ENCODE measurements at regions not wholly inside any gene's neighbourhood (a gene's known extent, or its start where the extent isn't known, plus 50 kb on each side); places are given as distances from the start of the nearest gene placed in this dataset.

GRCh38 chr5:147156012-147156411, 78.8 kb upstream of the STK32A start:
- H4K20me1 ChIP-seq (ENCODE audit: insufficient read depth, poor library complexity, severe bottlenecking), result no peaks in the 10 kb centered on the region

GRCh38 chr5:147160902-147161700, 73.7 kb upstream of the STK32A start:
- Histone ChIP-seq H3K9me3 (ENCODE audit: low read depth) (no peaks in the 10 kb centered on the region), H3K4me2 (no peak overlapping the region), H3K4me1 (ENCODE audit: insufficient read depth) (no peaks in the 10 kb centered on the region), H4K20me1 (ENCODE audit: insufficient read depth, poor library complexity, severe bottlenecking) (no peaks in the 10 kb centered on the region), H3K4me3 (no peak overlapping the region), H3K27ac (no peak overlapping the region), H3K27me3 (no peaks in the 10 kb centered on the region), H3K36me3 (replicated peaks; ENCODE audit: insufficient read depth, low read depth) (no peaks in the 10 kb centered on the region), H3K79me2 (no peaks in the 10 kb centered on the region), H3K9me2 (replicated peaks; ENCODE audit: insufficient read depth) (no peaks in the 10 kb centered on the region), H2AFZ (no peak overlapping the region)
- DNase-seq (ENCODE audit: low spot score), result no peak
- WGBS (ENCODE audit: low lambda C conversion rate, missing lambda C conversion rate), result 88% methylated on average over 3 of the region's 3 CpGs
- TF ChIP-seq EZH2 (IDR thresholded peaks at IDR 0.05; ENCODE audit: borderline replicate concordance) (no peak), EZH2phosphoT487 (IDR thresholded peaks at IDR 0.05; ENCODE audit: low read depth, severe bottlenecking, unreplicated experiment) (no peak)
- TF ChIP-seq, protein P1, sequence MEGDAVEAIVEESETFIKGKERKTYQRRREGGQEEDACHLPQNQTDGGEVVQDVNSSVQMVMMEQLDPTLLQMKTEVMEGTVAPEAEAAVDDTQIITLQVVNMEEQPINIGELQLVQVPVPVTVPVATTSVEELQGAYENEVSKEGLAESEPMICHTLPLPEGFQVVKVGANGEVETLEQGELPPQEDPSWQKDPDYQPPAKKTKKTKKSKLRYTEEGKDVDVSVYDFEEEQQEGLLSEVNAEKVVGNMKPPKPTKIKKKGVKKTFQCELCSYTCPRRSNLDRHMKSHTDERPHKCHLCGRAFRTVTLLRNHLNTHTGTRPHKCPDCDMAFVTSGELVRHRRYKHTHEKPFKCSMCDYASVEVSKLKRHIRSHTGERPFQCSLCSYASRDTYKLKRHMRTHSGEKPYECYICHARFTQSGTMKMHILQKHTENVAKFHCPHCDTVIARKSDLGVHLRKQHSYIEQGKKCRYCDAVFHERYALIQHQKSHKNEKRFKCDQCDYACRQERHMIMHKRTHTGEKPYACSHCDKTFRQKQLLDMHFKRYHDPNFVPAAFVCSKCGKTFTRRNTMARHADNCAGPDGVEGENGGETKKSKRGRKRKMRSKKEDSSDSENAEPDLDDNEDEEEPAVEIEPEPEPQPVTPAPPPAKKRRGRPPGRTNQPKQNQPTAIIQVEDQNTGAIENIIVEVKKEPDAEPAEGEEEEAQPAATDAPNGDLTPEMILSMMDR (IDR thresholded peaks at IDR 0.05; ENCODE audit: poor library complexity), result no peak

More at GRCh38 chr5:147156012-147156411, 78.8 kb upstream of the STK32A start:
- Histone ChIP-seq H3K36me3 (replicated peaks; ENCODE audit: insufficient read depth, low read depth) (no peaks in the 10 kb centered on the region), H3K79me2 (no peaks in the 10 kb centered on the region), H3K9me2 (replicated peaks; ENCODE audit: insufficient read depth) (no peaks in the 10 kb centered on the region), H3K9me3 (ENCODE audit: low read depth) (no peaks in the 10 kb centered on the region), H3K4me1 (ENCODE audit: insufficient read depth) (no peaks in the 10 kb centered on the region), H3K27me3 (no peaks in the 10 kb centered on the region), H3K4me3 (no peak overlapping the region), H3K4me2 (no peak overlapping the region), H2AFZ (no peak overlapping the region), H3K27ac (no peak overlapping the region)
- TF ChIP-seq EZH2phosphoT487 (IDR thresholded peaks at IDR 0.05; ENCODE audit: low read depth, severe bottlenecking, unreplicated experiment), result no peak
- TF ChIP-seq, protein P1 (IDR thresholded peaks at IDR 0.05; ENCODE audit: poor library complexity), result no peak
- no peak for TF ChIP-seq EZH2 (IDR thresholded peaks at IDR 0.05; ENCODE audit: borderline replicate concordance)
- WGBS (ENCODE audit: low lambda C conversion rate, missing lambda C conversion rate), result 48% methylated on average over 5 of the region's 5 CpGs
- no peak for DNase-seq (ENCODE audit: low spot score)

GRCh38 chr5:147162740-147163139, 72.1 kb upstream of the STK32A start:
- Histone ChIP-seq H3K79me2 (no peaks in the 10 kb centered on the region), H4K20me1 (ENCODE audit: insufficient read depth, poor library complexity, severe bottlenecking) (no peaks in the 10 kb centered on the region), H3K4me3 (no peak overlapping the region), H2AFZ (no peak overlapping the region), H3K27me3 (no peaks in the 10 kb centered on the region), H3K9me3 (ENCODE audit: low read depth) (no peaks in the 10 kb centered on the region), H3K4me2 (no peak overlapping the region), H3K9me2 (replicated peaks; ENCODE audit: insufficient read depth) (no peaks in the 10 kb centered on the region), H3K36me3 (replicated peaks; ENCODE audit: insufficient read depth, low read depth) (no peaks in the 10 kb centered on the region), H3K4me1 (ENCODE audit: insufficient read depth) (no peaks in the 10 kb centered on the region), H3K27ac (no peak overlapping the region)
- 89% methylated on average over 7 of the region's 7 CpGs for WGBS (ENCODE audit: low lambda C conversion rate, missing lambda C conversion rate)
- peak; percentile 12 for DNase-seq (ENCODE audit: low spot score)
- TF ChIP-seq EZH2phosphoT487 (IDR thresholded peaks at IDR 0.05; ENCODE audit: low read depth, severe bottlenecking, unreplicated experiment) (no peak), EZH2 (IDR thresholded peaks at IDR 0.05; ENCODE audit: borderline replicate concordance) (no peak)
- TF ChIP-seq, protein P1 (IDR thresholded peaks at IDR 0.05; ENCODE audit: poor library complexity), result no peak
